NCI-H146 (cell line): ENCODE measurements at regions not wholly inside any gene's neighbourhood (a gene's known extent, or its start where the extent isn't known, plus 50 kb on each side); places are given as distances from the start of the nearest gene placed in this dataset.

ENCODE experiments used
- DNase-seq: peaks from one replicate; lab custom pipeline; 2025; lab: John Stamatoyannopoulos, UW

GRCh38 chr14:55942076-55942654 is 176.0 kb upstream of the PELI2 start:
- DNase-seq: no peak

GRCh38 chr14:55942826-55943225 is 175.4 kb upstream of the PELI2 start:
- DNase-seq: no peak

- DNase-seq: no peak
Observed at GRCh38 chr14:55944757-55945156, 173.5 kb upstream of the PELI2 start.

- no peak for DNase-seq
Observed at GRCh38 chr14:55946231-55946630, 172.0 kb upstream of the PELI2 start.

GRCh38 chr14:55948399-55948798 is 169.8 kb upstream of the PELI2 start:
- DNase-seq: no peak

GRCh38 chr14:55949708-55950107 is 168.5 kb upstream of the PELI2 start:
- no peak for DNase-seq

- DNase-seq: no peak
Observed at GRCh38 chr14:55950135-55950534, 168.1 kb upstream of the PELI2 start.

GRCh38 chr14:55951341-55952206 is 166.6 kb upstream of the PELI2 start:
- no peak for DNase-seq

GRCh38 chr14:55954108-55954507 is 164.1 kb upstream of the PELI2 start:
- no peak for DNase-seq

- no peak for DNase-seq
Observed at GRCh38 chr14:55955175-55955574, 163.0 kb upstream of the PELI2 start.

GRCh38 chr14:55957950-55958349 is 160.3 kb upstream of the PELI2 start:
- DNase-seq: peak; percentile 40

GRCh38 chr14:55963295-55963694 is 154.9 kb upstream of the PELI2 start:
- no peak for DNase-seq

- no peak for DNase-seq
Observed at GRCh38 chr14:55964091-55964490, 154.1 kb upstream of the PELI2 start.

GRCh38 chr14:55964821-55965220 is 153.4 kb upstream of the PELI2 start:
- DNase-seq: no peak

GRCh38 chr14:55965851-55966250 is 152.4 kb upstream of the PELI2 start:
- no peak for DNase-seq

- no peak for DNase-seq
Observed at GRCh38 chr14:55968741-55969140, 149.5 kb upstream of the PELI2 start.

- DNase-seq: no peak
Observed at GRCh38 chr14:55973285-55973800, 144.9 kb upstream of the PELI2 start.

GRCh38 chr14:55973911-55974630 is 144.1 kb upstream of the PELI2 start:
- no peak for DNase-seq

GRCh38 chr14:55975281-55975910 is 142.8 kb upstream of the PELI2 start:
- DNase-seq: no peak

- DNase-seq: peak; percentile 16
Observed at GRCh38 chr14:55976219-55976618, 142.0 kb upstream of the PELI2 start.

- peak; percentile 23 for DNase-seq
Observed at GRCh38 chr14:55976655-55977054, 141.6 kb upstream of the PELI2 start.
